Testis (tissue), 2 donors: ENCODE measurements at regions not wholly inside any gene's neighbourhood (a gene's known extent, or its start where the extent isn't known, plus 50 kb on each side); places are given as distances from the start of the nearest gene placed in this dataset.

ENCODE experiments used
- DNase-seq: peaks from one replicate; pipeline ENCODE4 v3.0.0-alpha.2; 2019
- H3K27ac ChIP-seq, 2 donors: fragments of 200-600 bp; sonication (generic); one replicate each; pipeline ENCODE4 v1.5.1; 2019
- H3K27me3 ChIP-seq: fragments of 200-600 bp; sonication (generic); one replicate; pipeline ENCODE4 v1.5.1; 2019
- H3K36me3 ChIP-seq: fragments of 200-600 bp; sonication (generic); one replicate; pipeline ENCODE4 v1.5.1; 2017; ENCODE audit warnings: low read depth; ENCODE audit errors: missing control alignments
- H3K4me1 ChIP-seq: fragments of 200-600 bp; sonication (generic); one replicate; pipeline ENCODE4 v1.5.1; 2019
- H3K4me3 ChIP-seq, 2 donors: fragments of 200-600 bp; sonication (generic); one replicate each; pipeline ENCODE4 v1.5.1; 2017 to 2019
- H3K9me3 ChIP-seq: fragments of 200-600 bp; sonication (generic); one replicate; pipeline ENCODE4 v1.5.1; 2017
- POLR2A ChIP-seq: fragments of 450-650 bp; IDR thresholded peaks from one replicate; pipeline ENCODE4 v1.6.1; 2017; ENCODE audit warnings: antibody characterized with exemption, mild to moderate bottlenecking, moderate library complexity
- WGBS, 2 donors: methylation state at CpG; one replicate each; pipeline ENCODE4 v1.1.5; 2018; 5-methylcytosine and 5-hydroxymethylcytosine counted together
- intact Hi-C: fragments of 100-400 bp; cut with DNase I; formaldehyde crosslinking; loops from one replicate; pipeline ENCODE4 v1.15.1; 2023; ENCODE audit warnings: low total_unique reads
- TF ChIP-seq, protein P1 (sequence below), 3 experiments: fragments of 450-650 bp in 2 of 3; fragments of 200-600 bp in 1 of 3; sonication (generic) in 1 of 3; IDR thresholded peaks; one replicate each; pipeline ENCODE4 v1.5.1; 2016 to 2019; ENCODE audit warnings: antibody characterized with exemption in 3 of 3, mild to moderate bottlenecking in 2 of 3, moderate library complexity in 1 of 3

DNA sequence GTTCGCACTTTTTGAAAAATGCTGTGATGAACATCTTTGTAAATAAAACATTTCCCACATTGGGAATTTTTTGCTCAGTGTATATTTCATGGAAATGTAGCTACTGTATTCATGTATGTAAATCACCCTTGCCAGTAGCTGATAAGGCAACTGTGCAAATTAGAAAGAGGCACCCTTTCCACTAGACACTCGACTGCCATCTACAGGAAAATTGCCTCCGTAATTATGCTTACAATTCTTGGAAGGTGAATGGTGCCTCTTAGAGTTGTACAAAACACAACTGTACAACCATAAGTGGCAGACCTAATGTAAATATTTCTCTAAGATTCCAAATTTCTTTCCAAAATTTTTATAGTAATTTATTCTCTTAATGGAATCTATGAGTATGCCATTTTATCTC is 491.7 kb downstream of the CCSER2 start:
- Histone ChIP-seq H3K4me3 (no peak overlapping the region), H3K27me3 (no peaks in the 10 kb centered on the region), H3K27ac (no peak overlapping the region), H3K36me3 (no peaks in the 10 kb centered on the region), H3K4me1 (no peaks in the 10 kb centered on the region), H3K9me3 (no peaks in the 10 kb centered on the region)
- DNase-seq = no peak
- WGBS, 2 donors = 83 to 85% methylated on average over 3 of the region's 3 CpGs
- no peak for TF ChIP-seq POLR2A
- TF ChIP-seq, protein P1, sequence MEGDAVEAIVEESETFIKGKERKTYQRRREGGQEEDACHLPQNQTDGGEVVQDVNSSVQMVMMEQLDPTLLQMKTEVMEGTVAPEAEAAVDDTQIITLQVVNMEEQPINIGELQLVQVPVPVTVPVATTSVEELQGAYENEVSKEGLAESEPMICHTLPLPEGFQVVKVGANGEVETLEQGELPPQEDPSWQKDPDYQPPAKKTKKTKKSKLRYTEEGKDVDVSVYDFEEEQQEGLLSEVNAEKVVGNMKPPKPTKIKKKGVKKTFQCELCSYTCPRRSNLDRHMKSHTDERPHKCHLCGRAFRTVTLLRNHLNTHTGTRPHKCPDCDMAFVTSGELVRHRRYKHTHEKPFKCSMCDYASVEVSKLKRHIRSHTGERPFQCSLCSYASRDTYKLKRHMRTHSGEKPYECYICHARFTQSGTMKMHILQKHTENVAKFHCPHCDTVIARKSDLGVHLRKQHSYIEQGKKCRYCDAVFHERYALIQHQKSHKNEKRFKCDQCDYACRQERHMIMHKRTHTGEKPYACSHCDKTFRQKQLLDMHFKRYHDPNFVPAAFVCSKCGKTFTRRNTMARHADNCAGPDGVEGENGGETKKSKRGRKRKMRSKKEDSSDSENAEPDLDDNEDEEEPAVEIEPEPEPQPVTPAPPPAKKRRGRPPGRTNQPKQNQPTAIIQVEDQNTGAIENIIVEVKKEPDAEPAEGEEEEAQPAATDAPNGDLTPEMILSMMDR (IDR thresholded peaks at IDR 0.05) = no peak
- intact Hi-C loops = no loop called here

DNA sequence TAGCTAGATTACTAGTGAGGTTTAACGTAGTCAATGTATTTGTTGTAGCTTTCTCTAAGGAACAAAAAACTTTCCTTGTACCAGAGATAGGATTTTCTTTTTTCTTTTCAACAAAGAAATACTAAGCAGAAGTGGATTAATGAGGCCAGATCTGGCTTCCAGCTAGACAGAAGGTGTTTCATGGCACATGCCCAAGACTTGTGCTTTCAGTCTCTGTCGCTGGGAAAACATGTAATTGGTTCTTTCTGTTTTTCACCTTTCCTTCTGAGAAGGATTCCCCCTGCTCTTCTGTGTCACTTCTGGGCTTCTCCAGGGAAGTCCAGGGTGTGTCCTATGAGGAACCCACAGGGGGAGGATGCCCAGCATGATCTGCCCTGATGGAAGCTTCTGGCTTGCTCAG is 492.2 kb downstream of the CCSER2 start:
- no peak for TF ChIP-seq POLR2A
- no peaks in the 10 kb centered on the region for H3K36me3 ChIP-seq
- no peak for DNase-seq
- no peaks in the 10 kb centered on the region for H3K27me3 ChIP-seq
- no peaks in the 10 kb centered on the region for H3K4me1 ChIP-seq
- H3K4me3 ChIP-seq = no peak overlapping the region
- H3K9me3 ChIP-seq = no peaks in the 10 kb centered on the region
- intact Hi-C loops = no loop called here
- 82 to 89% methylated on average over 2 of the region's 2 CpGs for WGBS, 2 donors
- no peak overlapping the region for H3K27ac ChIP-seq

DNA sequence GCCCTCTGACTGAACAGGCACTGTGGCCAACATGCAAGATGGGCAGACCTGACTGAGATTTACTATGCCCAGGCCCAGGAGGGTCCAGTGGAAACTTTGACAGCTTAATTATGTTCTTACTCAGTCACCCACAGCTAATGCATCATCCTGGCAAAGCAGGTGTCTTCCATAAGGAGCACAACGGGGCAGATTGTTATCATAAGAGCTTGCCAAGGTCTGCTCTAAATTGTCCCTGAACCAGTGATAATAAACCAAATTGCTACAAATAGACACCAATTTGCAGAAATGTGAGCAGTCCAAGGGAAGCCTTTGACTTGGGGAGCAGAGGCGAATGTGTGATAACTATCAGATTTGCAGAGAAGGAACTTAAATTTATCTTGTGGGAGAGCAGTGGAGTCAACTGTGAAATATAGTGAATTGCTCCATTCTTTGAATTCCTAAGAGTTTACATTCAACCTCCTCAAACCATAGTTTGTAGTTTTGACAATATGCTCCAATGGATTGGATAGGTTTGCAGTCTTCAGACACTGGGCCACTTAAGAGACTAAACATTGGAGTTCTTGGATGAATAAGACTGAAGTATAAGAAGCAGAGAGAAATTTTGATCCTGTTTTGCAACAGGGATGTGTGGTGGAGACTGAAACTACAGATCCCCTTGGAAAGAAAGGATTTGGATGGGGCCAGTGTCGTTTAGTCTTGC is 494.7 kb downstream of the CCSER2 start:
- no peaks in the 10 kb centered on the region for H3K4me1 ChIP-seq
- 56 to 75% methylated on average over 3 of the region's 3 CpGs for WGBS, 2 donors
- H3K27ac ChIP-seq = no peak overlapping the region
- intact Hi-C loops = no loop called here
- TF ChIP-seq POLR2A = no peak
- TF ChIP-seq, protein P1 (IDR thresholded peaks at IDR 0.05) = no peak
- no peaks in the 10 kb centered on the region for H3K36me3 ChIP-seq
- DNase-seq = no peak
- H3K9me3 ChIP-seq = no peaks in the 10 kb centered on the region
- no peak overlapping the region for H3K4me3 ChIP-seq
- H3K27me3 ChIP-seq = no peaks in the 10 kb centered on the region

DNA sequence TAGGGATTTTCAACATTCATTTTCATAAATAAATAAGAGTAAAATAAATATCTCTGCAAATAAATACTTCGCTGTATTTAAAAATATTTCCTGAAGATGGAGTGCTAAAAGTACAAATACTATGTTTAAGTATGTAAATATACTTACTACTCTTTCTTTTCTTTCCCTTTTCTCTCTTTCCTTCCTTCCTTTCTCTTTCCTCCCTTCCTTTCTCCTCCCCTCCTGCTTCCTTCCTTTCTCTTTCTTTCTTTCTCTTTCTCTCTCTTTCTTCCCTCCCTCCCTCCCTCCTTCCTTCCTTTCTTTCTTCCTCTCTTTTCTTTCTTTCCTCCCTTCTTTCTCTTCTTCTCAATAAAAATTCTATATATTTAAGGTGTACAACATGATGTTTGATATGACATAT is 496.1 kb downstream of the CCSER2 start:
- no peaks in the 10 kb centered on the region for H3K36me3 ChIP-seq
- 91 to 94% methylated on average over 1 of the region's 1 CpG for WGBS, 2 donors
- no peak overlapping the region for H3K27ac ChIP-seq
- intact Hi-C loops = no loop called here
- H3K4me1 ChIP-seq = no peaks in the 10 kb centered on the region
- no peak for DNase-seq
- no peak overlapping the region for H3K4me3 ChIP-seq
- no peaks in the 10 kb centered on the region for H3K27me3 ChIP-seq
- H3K9me3 ChIP-seq = no peaks in the 10 kb centered on the region
- TF ChIP-seq, protein P1 (IDR thresholded peaks at IDR 0.05) = no peak

DNA sequence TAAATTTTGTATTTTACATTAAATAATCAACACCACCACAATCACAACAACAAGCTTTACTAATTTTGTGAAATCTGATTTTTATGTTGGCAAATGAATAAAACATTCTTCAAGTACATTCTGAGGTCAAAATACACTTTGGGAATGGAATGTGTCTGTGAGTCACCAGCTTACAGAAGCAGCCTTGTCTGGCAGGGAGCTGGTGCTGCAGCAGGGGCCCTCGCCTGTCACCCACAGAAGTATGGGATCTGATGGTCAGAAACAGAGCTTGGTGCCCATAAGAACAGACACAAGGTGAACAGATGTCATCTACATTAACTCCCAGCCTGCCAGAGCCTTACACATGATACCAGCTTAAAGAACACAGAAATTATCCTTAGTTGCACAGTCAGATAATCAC is 496.9 kb downstream of the CCSER2 start:
- no peaks in the 10 kb centered on the region for H3K27me3 ChIP-seq
- WGBS, 2 donors = 56 to 58% methylated on average over 1 of the region's 1 CpG
- H3K4me1 ChIP-seq = no peaks in the 10 kb centered on the region
- H3K27ac ChIP-seq = no peak overlapping the region
- no peak for DNase-seq
- no peak for TF ChIP-seq POLR2A
- no peaks in the 10 kb centered on the region for H3K9me3 ChIP-seq
- intact Hi-C loops = no loop called here
- no peaks in the 10 kb centered on the region for H3K36me3 ChIP-seq
- no peak overlapping the region for H3K4me3 ChIP-seq

DNA sequence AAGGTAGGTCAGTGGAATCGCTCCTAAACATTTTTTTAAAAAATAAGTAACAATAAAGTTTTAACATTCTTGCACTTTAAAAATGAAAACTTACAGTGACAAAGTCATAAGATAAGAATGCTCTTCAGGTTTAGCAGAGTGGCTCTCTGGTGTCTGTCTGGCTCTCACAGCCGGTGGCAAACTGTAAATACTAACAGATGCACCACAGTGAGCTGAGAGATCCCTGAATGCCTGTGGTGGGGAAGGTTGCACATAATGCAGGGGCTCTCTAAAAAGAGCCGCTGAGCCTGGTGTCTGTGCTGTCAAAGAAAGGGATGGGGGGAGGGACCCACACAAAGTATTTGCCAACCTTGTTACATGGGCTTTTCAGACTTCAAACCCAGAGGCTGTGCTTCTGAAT is 498.3 kb downstream of the CCSER2 start:
- Histone ChIP-seq H3K36me3 (no peaks in the 10 kb centered on the region), H3K27ac (no peak overlapping the region), H3K27me3 (no peaks in the 10 kb centered on the region), H3K9me3 (no peaks in the 10 kb centered on the region), H3K4me3 (no peak overlapping the region), H3K4me1 (no peaks in the 10 kb centered on the region)
- DNase-seq = no peak
- 70 to 73% methylated on average over 3 of the region's 3 CpGs for WGBS, 2 donors
- intact Hi-C loops = no loop called here
- TF ChIP-seq, protein P1 (IDR thresholded peaks at IDR 0.05) = no peak
- no peak for TF ChIP-seq POLR2A
